Breast epithelium (tissue), 3 donors: ENCODE measurements at regions not wholly inside any gene's neighbourhood (a gene's known extent, or its start where the extent isn't known, plus 50 kb on each side); places are given as distances from the start of the nearest gene placed in this dataset.

ENCODE experiments used
- CTCF ChIP-seq, 3 donors: fragments of 450-650 bp; IDR thresholded peaks; one replicate each; pipeline ENCODE4 v1.5.1; 2016 to 2017; ENCODE audit warnings: antibody characterized with exemption in 3 of 3, mild to moderate bottlenecking in 3 of 3, moderate library complexity in 3 of 3
- POLR2A ChIP-seq: fragments of 450-650 bp; IDR thresholded peaks from one replicate; pipeline ENCODE4 v1.6.1; 2016; ENCODE audit warnings: antibody characterized with exemption, mild to moderate bottlenecking, moderate library complexity
- POLR2AphosphoS5 ChIP-seq, 3 donors: sonication (generic); formaldehyde crosslinking; IDR thresholded peaks; one replicate each; pipeline ENCODE4 v1.6.1; 2017; ENCODE audit warnings: antibody characterized with exemption in 3 of 3

GRCh38 chr14:40240245-40240859 lies 808.1 kb upstream of the FBXO33 start:
- TF ChIP-seq CTCF (IDR thresholded peaks at IDR 0.05): no peak
- no peak for TF ChIP-seq POLR2A
- no peak for TF ChIP-seq POLR2AphosphoS5 (IDR thresholded peaks at IDR 0.05)
